HepG2 (cell line): ENCODE measurements at regions not wholly inside any gene's neighbourhood (a gene's known extent, or its start where the extent isn't known, plus 50 kb on each side); places are given as distances from the start of the nearest gene placed in this dataset.

Source experiments
- ATAC-seq: fragments of 200-7000 bp; cut with Tn5 transposase; 3 replicates; pipeline ENCODE4 v1.9.1; 2020; ENCODE audit warnings: mild to moderate bottlenecking, moderate library complexity
- BruUV-seq: library from RNA; stranded (reverse); fragments of 400-500 nt; replicated peaks from 2 replicates; lab custom pipeline; 2021; lab: Mats Ljungman, UMichigan
- CTCF ChIA-PET: fragments of 300-600 bp; formaldehyde crosslinking; extraction: SDS; loops from one replicate; lab custom pipeline; 2021; ENCODE audit warnings: low total read pairs, inconsistent platforms, low intra/inter-chr PET ratio; lab: Yijun Ruan, JAX
- POLR2A ChIA-PET: fragments of 350-600 bp; sonication (Branson Sonifier 250); formaldehyde crosslinking; loops from one replicate; lab custom pipeline; 2020; ENCODE audit warnings: antibody characterized with exemption, inconsistent platforms; lab: Yijun Ruan, JAX
- DNase-seq: peaks from one replicate; pipeline ENCODE4 v3.0.0-alpha.2; 2015; ENCODE audit warnings: low spot score
- FAIRE-seq: peaks from 3 replicates; lab custom pipeline; 2011; peaks lifted over from hg19 to GRCh38; lab: Jason Lieb, UNC
- H2AFZ ChIP-seq: one replicate; pipeline ENCODE4 v1.6.1; 2011; ENCODE audit warnings: low read length, inconsistent platforms
- H3K27ac ChIP-seq: fragments of 300-600 bp; 3 replicates; pipeline ENCODE4 v1.8.0; 2011; ENCODE audit warnings: mixed run types, mild to moderate bottlenecking, mixed read lengths, low read length, inconsistent platforms; ENCODE audit not compliant: insufficient read depth; ENCODE audit errors: extremely low read length
- H3K27me3 ChIP-seq, 2 experiments: fragments of 200-600 bp in 1 of 2; 2 replicates in 1 of 2; 3 replicates in 1 of 2; pipeline versions ENCODE4 v1.6.0 to v1.8.0; 2011; ENCODE audit warnings: low read length in 2 of 2, mild to moderate bottlenecking in 2 of 2, moderate library complexity in 2 of 2, inconsistent platforms in 1 of 2; ENCODE audit not compliant: insufficient read depth in 2 of 2, control insufficient read depth in 1 of 2
- H3K36me3 ChIP-seq, 2 experiments: fragments of 200-600 bp in 1 of 2; replicated peaks in 1 of 2; 2 replicates in 1 of 2; 3 replicates in 1 of 2; pipeline versions ENCODE4 v1.5.1 to v1.8.0; 2011; ENCODE audit warnings: low read length in 2 of 2, inconsistent platforms in 1 of 2; ENCODE audit not compliant: insufficient read depth in 2 of 2, control insufficient read depth in 1 of 2
- H3K4me1 ChIP-seq: 2 replicates; pipeline ENCODE4 v1.5.1; 2012; ENCODE audit warnings: low read length, inconsistent platforms; ENCODE audit not compliant: insufficient read depth
- H3K4me2 ChIP-seq: 2 replicates; pipeline ENCODE4 v1.6.0; 2011; ENCODE audit warnings: low read depth, low read length, inconsistent platforms
- H3K4me3 ChIP-seq, 3 experiments: fragments of 200-600 bp in 1 of 3; sonication (generic), shearing (Covaris generic) in 1 of 3; replicated peaks in 1 of 3; 2 replicates each; pipeline ENCODE4 v1.5.1; 2011 to 2016; ENCODE audit warnings: low read length in 3 of 3, inconsistent platforms in 2 of 3, low read depth in 2 of 3, mild to moderate bottlenecking in 2 of 3, control low read depth in 1 of 3, mixed read lengths in 1 of 3; ENCODE audit not compliant: insufficient read depth in 1 of 3
- H3K79me2 ChIP-seq: one replicate; pipeline ENCODE4 v1.6.1; 2011; ENCODE audit warnings: low read length, inconsistent platforms; ENCODE audit not compliant: insufficient read depth
- H3K9ac ChIP-seq: 2 replicates; pipeline ENCODE4 v1.6.0; 2011; ENCODE audit warnings: mild to moderate bottlenecking, low read depth, low read length, inconsistent platforms; ENCODE audit not compliant: insufficient read depth
- H3K9me3 ChIP-seq: 2 replicates; pipeline ENCODE4 v1.5.1; 2012; ENCODE audit warnings: mild to moderate bottlenecking, low read length
- H4K20me1 ChIP-seq: 2 replicates; pipeline ENCODE4 v1.6.0; 2011; ENCODE audit warnings: inconsistent platforms, mild to moderate bottlenecking, low read length, moderate library complexity; ENCODE audit not compliant: insufficient read depth
- DPF2 ChIP-seq: sonication (generic); formaldehyde crosslinking; IDR thresholded peaks from 2 replicates; pipeline ENCODE4 v1.4.0; 2020; ENCODE audit warnings: mild to moderate bottlenecking, low read depth, missing genetic modification reagents, borderline replicate concordance
- HCFC1 ChIP-seq: fragments of 150-350 bp; IDR thresholded peaks from 2 replicates; pipeline ENCODE4 v1.6.1; 2014; ENCODE audit warnings: low read depth, low read length
- MAF1 ChIP-seq: sonication (generic); formaldehyde crosslinking; IDR thresholded peaks from 2 replicates; pipeline ENCODE4 v1.5.0; 2020; ENCODE audit warnings: missing genetic modification reagents, borderline replicate concordance
- MLLT10 ChIP-seq: sonication (generic); formaldehyde crosslinking; IDR thresholded peaks from 2 replicates; pipeline ENCODE4 v1.4.0; 2020; ENCODE audit warnings: missing genetic modification reagents
- RCOR2 ChIP-seq: IDR thresholded peaks from 2 replicates; pipeline ENCODE4 v1.6.1; 2016; ENCODE audit warnings: missing biosample characterization, missing genetic modification reagents
- RNF219 ChIP-seq: sonication (generic); formaldehyde crosslinking; IDR thresholded peaks from 2 replicates; pipeline ENCODE4 v1.5.0; 2020; ENCODE audit warnings: mild to moderate bottlenecking, missing genetic modification reagents
- SP4 ChIP-seq: sonication (generic); formaldehyde crosslinking; IDR thresholded peaks from 2 replicates; pipeline ENCODE4 v1.8.1; 2023; ENCODE audit warnings: mild to moderate bottlenecking, missing genetic modification reagents
- TFDP2 ChIP-seq: sonication (generic); formaldehyde crosslinking; IDR thresholded peaks from 2 replicates; pipeline ENCODE4 v1.4.0; 2020; ENCODE audit warnings: missing genetic modification reagents
- ZFYVE20 ChIP-seq: sonication (generic); formaldehyde crosslinking; IDR thresholded peaks from 2 replicates; pipeline ENCODE4 v1.8.0; 2023; ENCODE audit warnings: low read depth, mild to moderate bottlenecking, moderate library complexity, missing genetic modification reagents, borderline replicate concordance
- ZNF138 ChIP-seq: sonication (generic); formaldehyde crosslinking; IDR thresholded peaks from 2 replicates; pipeline ENCODE4 v1.5.0; 2020; ENCODE audit warnings: mild to moderate bottlenecking, low read depth, missing genetic modification reagents
- ZNF3 ChIP-seq: IDR thresholded peaks from 2 replicates; pipeline ENCODE4 v1.7.0; 2017; ENCODE audit warnings: inconsistent platforms
- ZNF572 ChIP-seq: sonication (generic); formaldehyde crosslinking; IDR thresholded peaks from 2 replicates; pipeline ENCODE4 v1.5.1; 2020; ENCODE audit warnings: mild to moderate bottlenecking, missing genetic modification reagents
- ZNF652 ChIP-seq: IDR thresholded peaks from 2 replicates; pipeline ENCODE4 v1.6.1; 2016; ENCODE audit warnings: low read depth, borderline replicate concordance
- ZNF780A ChIP-seq: sonication (generic); formaldehyde crosslinking; IDR thresholded peaks from 2 replicates; pipeline ENCODE4 v1.8.0; 2022; ENCODE audit warnings: mild to moderate bottlenecking, missing genetic modification reagents, moderate library complexity
- WGBS: methylation state at CpG from one replicate; pipeline ENCODE4 v1.1.6; 2017; ENCODE audit warnings: low lambda C conversion rate; 5-methylcytosine and 5-hydroxymethylcytosine counted together
- in situ Hi-C: cut with HindIII; loops from 2 replicates; pipeline ENCODE4 v1.10.0; 2017; ENCODE audit warnings: low pct_unique_long_range_greater_than_20kb; ENCODE audit not compliant: extremely low pct_ligation_motif_present
- intact Hi-C: fragments of 100-400 bp; cut with micrococcal nuclease; formaldehyde crosslinking; loops from one replicate; pipeline ENCODE4 v1.10.0; 2022; ENCODE audit not compliant: unreplicated experiment
- TF ChIP-seq, protein P1 (sequence below): sonication (generic); formaldehyde crosslinking; IDR thresholded peaks from 2 replicates; pipeline ENCODE4 v1.5.0; 2020; ENCODE audit warnings: mild to moderate bottlenecking, missing genetic modification reagents

- Histone ChIP-seq H3K27me3 (peaks cover 0 to 78% of the 10 kb centered on the region in 2 experiments; a peak in 3 of 5 replicates), H3K4me3 (no peak overlapping the region), H4K20me1 (no peaks in the 10 kb centered on the region), H3K27ac (no peak overlapping the region), H3K79me2 (no peaks in the 10 kb centered on the region), H3K9ac (no peak overlapping the region), H3K36me3 (no peaks in the 10 kb centered on the region), H3K4me2 (no peak overlapping the region), H2AFZ (no peak overlapping the region), H3K4me1 (no peaks in the 10 kb centered on the region), H3K9me3 (no peaks in the 10 kb centered on the region)
- ATAC-seq (no peak), DNase-seq (no peak), FAIRE-seq (no peak)
- in situ Hi-C loops, result no loop called here
- intact Hi-C loops, result no loop called here
- 25% methylated on average over 14 of the region's 18 CpGs for WGBS
- TF ChIP-seq RCOR2 (CRISPR knock-in tag) (no peak), ZNF3 (no peak), DPF2 (CRISPR knock-in tag) (no peak), MAF1 (CRISPR knock-in tag) (no peak), ZNF572 (CRISPR knock-in tag) (no peak)
- TF ChIP-seq, protein P1, sequence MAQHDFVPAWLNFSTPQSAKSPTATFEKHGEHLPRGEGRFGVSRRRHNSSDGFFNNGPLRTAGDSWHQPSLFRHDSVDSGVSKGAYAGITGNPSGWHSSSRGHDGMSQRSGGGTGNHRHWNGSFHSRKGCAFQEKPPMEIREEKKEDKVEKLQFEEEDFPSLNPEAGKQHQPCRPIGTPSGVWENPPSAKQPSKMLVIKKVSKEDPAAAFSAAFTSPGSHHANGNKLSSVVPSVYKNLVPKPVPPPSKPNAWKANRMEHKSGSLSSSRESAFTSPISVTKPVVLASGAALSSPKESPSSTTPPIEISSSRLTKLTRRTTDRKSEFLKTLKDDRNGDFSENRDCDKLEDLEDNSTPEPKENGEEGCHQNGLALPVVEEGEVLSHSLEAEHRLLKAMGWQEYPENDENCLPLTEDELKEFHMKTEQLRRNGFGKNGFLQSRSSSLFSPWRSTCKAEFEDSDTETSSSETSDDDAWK (CRISPR knock-in tag), result no peak
- BruUV-seq, result no TSS peak
- POLR2A ChIA-PET, result no interaction called here
- CTCF ChIA-PET, result no interaction called here
These were observed 87.7 kb upstream of the PITRM1 start for GRCh38 chr10:3260066-3260834.

DNA sequence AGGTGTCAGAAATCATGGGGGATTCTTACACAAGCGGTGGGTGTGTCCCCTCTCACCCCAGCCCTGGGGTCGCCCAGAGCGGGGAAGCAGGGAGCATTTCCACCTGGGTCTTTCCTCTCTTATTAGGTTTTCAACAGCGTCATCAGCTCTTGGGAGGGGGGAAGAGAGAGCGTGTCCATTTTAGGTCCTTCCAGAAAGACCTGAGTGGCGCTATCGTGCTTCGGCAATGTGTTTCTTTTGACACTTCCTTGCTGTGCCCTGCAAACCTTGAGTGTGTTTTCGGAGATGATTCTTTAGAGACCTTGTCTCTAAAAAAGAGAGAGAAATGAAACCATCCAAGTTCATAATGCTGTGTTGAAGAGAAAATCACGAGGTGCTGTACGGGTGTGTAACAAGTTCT, 86.9 kb upstream of the PITRM1 start:
- BruUV-seq, result no TSS peak
- TF ChIP-seq ZNF652 (no peak), HCFC1 (no peak), RNF219 (CRISPR knock-in tag) (no peak), ZFYVE20 (no peak), SP4 (CRISPR knock-in tag) (no peak), ZNF780A (CRISPR knock-in tag) (no peak), MLLT10 (CRISPR knock-in tag) (no peak), TFDP2 (CRISPR knock-in tag) (no peak), ZNF138 (no peak)

More for the DNA sequence above, 86.9 kb upstream of the PITRM1 start:
- intact Hi-C loops (no loop called here), in situ Hi-C loops (no loop called here)
- H3K27ac ChIP-seq, result no peak overlapping the region
- H3K4me2 ChIP-seq, result no peak overlapping the region
- DNase-seq, result no peak
- no peaks in the 10 kb centered on the region for H3K36me3 ChIP-seq
- no peaks in the 10 kb centered on the region for H3K4me1 ChIP-seq
- 39% methylated on average over 9 of the region's 11 CpGs for WGBS
- H3K79me2 ChIP-seq, result no peaks in the 10 kb centered on the region
- H3K9me3 ChIP-seq, result no peaks in the 10 kb centered on the region
- no peak for ATAC-seq
- CTCF ChIA-PET, result no interaction called here
- no peaks in the 10 kb centered on the region for H4K20me1 ChIP-seq
- H3K27me3 ChIP-seq, result peaks cover 0 to 76% of the 10 kb centered on the region in 2 experiments; a peak in 3 of 5 replicates
- H3K9ac ChIP-seq, result no peak overlapping the region
- no peak overlapping the region for H3K4me3 ChIP-seq
- POLR2A ChIA-PET, result no interaction called here
- no peak overlapping the region for H2AFZ ChIP-seq
- FAIRE-seq, result no peak
